Fibroblast of lung (primary cell): ENCODE measurements at regions not wholly inside any gene's neighbourhood (a gene's known extent, or its start where the extent isn't known, plus 50 kb on each side); places are given as distances from the start of the nearest gene placed in this dataset.

Experiments used
- DNase-seq, 2 donors: peaks; one replicate each; pipeline versions ENCODE4 v3.0.0 to v3.0.0-alpha.2; 2010; ENCODE audit warnings: low read depth in 2 of 2
- H2AFZ ChIP-seq: 2 replicates; pipeline ENCODE4 v1.5.1; 2012; ENCODE audit warnings: low read length, control low read depth, inconsistent platforms
- H3K27ac ChIP-seq: 2 replicates; pipeline ENCODE4 v1.5.1; 2011; ENCODE audit warnings: low read length, control low read depth; ENCODE audit not compliant: insufficient read depth
- H3K27me3 ChIP-seq: 2 replicates; pipeline ENCODE4 v1.5.1; 2011; ENCODE audit warnings: mild to moderate bottlenecking, low read length; ENCODE audit not compliant: control insufficient read depth, insufficient read depth
- H3K36me3 ChIP-seq: 2 replicates; pipeline ENCODE4 v1.5.1; 2011; ENCODE audit warnings: low read length; ENCODE audit not compliant: control insufficient read depth, insufficient read depth
- H3K4me1 ChIP-seq: 2 replicates; pipeline ENCODE4 v1.5.1; 2011; ENCODE audit warnings: low read length; ENCODE audit not compliant: control insufficient read depth, insufficient read depth; ENCODE audit errors: extremely low read depth
- H3K4me2 ChIP-seq: 2 replicates; pipeline ENCODE4 v1.5.1; 2011; ENCODE audit warnings: low read length, control low read depth; ENCODE audit not compliant: insufficient read depth; ENCODE audit errors: extremely low read depth
- H3K4me3 ChIP-seq, 4 experiments: fragments of 200-600 bp in 1 of 4; sonication (generic) in 1 of 4; replicated peaks in 1 of 4; 2 replicates each; pipeline ENCODE4 v1.5.1; 2011 to 2016; ENCODE audit warnings: low read length in 4 of 4, low read depth in 3 of 4, mild to moderate bottlenecking in 3 of 4, control low read depth in 2 of 4, inconsistent platforms in 1 of 4, mixed read lengths in 1 of 4; ENCODE audit not compliant: insufficient read depth in 1 of 4; ENCODE audit errors: control extremely low read depth in 1 of 4
- H3K79me2 ChIP-seq: 2 replicates; pipeline ENCODE4 v1.5.1; 2012; ENCODE audit warnings: mild to moderate bottlenecking, low read length, inconsistent platforms; ENCODE audit not compliant: control insufficient read depth, insufficient read depth
- H3K9ac ChIP-seq: 2 replicates; pipeline ENCODE4 v1.5.1; 2011; ENCODE audit warnings: mild to moderate bottlenecking, low read length, control low read depth; ENCODE audit not compliant: insufficient read depth
- H3K9me3 ChIP-seq: 2 replicates; pipeline ENCODE4 v1.5.1; 2012; ENCODE audit warnings: low read depth, low read length; ENCODE audit not compliant: control insufficient read depth, insufficient read depth
- H4K20me1 ChIP-seq: 2 replicates; pipeline ENCODE4 v1.5.1; 2011; ENCODE audit warnings: low read length; ENCODE audit not compliant: control insufficient read depth, insufficient read depth; ENCODE audit errors: extremely low read depth
- EZH2 ChIP-seq: IDR thresholded peaks from 2 replicates; pipeline ENCODE4 v1.5.1; 2012; ENCODE audit warnings: low read length, control low read depth, mild to moderate bottlenecking; ENCODE audit errors: missing control alignments
- TF ChIP-seq, protein P1 (sequence below), 2 donors: IDR thresholded peaks in 1 of 2; conservative IDR thresholded peaks in 1 of 2; 1 replicate in 1 of 2; 2 replicates in 1 of 2; pipeline ENCODE4 v1.5.1; 2011 to 2012; ENCODE audit warnings: low read length in 2 of 2, control low read depth in 1 of 2, inconsistent platforms in 1 of 2, low read depth in 1 of 2, mild to moderate bottlenecking in 1 of 2

DNA sequence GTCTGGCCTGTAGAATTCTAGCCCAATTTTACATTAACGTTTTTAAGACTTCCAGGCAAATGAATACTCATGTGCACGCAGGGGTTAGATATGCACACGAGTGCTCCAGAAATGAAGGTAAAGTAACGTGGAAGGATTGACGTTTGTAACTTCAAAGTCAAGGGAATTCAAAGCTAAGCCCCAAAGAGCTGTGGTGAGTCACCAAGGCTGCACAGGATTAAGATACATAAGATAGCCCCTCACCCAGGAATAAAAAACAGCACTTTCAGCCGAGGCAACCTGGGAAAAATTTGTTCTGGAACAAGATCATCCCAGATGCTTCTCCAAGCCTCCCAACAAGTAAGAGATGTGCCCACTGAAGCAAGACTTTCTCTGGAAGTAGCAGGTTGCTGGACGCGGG, 259.6 kb upstream of the PLXNA2 start:
- H3K79me2 ChIP-seq: no peaks in the 10 kb centered on the region
- TF ChIP-seq, protein P1, sequence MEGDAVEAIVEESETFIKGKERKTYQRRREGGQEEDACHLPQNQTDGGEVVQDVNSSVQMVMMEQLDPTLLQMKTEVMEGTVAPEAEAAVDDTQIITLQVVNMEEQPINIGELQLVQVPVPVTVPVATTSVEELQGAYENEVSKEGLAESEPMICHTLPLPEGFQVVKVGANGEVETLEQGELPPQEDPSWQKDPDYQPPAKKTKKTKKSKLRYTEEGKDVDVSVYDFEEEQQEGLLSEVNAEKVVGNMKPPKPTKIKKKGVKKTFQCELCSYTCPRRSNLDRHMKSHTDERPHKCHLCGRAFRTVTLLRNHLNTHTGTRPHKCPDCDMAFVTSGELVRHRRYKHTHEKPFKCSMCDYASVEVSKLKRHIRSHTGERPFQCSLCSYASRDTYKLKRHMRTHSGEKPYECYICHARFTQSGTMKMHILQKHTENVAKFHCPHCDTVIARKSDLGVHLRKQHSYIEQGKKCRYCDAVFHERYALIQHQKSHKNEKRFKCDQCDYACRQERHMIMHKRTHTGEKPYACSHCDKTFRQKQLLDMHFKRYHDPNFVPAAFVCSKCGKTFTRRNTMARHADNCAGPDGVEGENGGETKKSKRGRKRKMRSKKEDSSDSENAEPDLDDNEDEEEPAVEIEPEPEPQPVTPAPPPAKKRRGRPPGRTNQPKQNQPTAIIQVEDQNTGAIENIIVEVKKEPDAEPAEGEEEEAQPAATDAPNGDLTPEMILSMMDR (conservative IDR thresholded peaks at IDR 0.05 in 1 of 2, IDR thresholded peaks at IDR 0.05 in 1 of 2; ENCODE audit: low read depth in 1 of 2, low read length in 2 of 2): no peak
- no peak for TF ChIP-seq EZH2
- no peaks in the 10 kb centered on the region for H3K36me3 ChIP-seq
- H3K27me3 ChIP-seq: no peaks in the 10 kb centered on the region
- H3K4me1 ChIP-seq: no peaks in the 10 kb centered on the region
- no peak for DNase-seq
- H3K4me2 ChIP-seq: no peak overlapping the region
- no peak overlapping the region for H3K9ac ChIP-seq
- no peaks in the 10 kb centered on the region for H3K9me3 ChIP-seq
- H4K20me1 ChIP-seq: no peaks in the 10 kb centered on the region
- H3K27ac ChIP-seq: no peak overlapping the region
- H3K4me3 ChIP-seq: no peak overlapping the region
- no peak overlapping the region for H2AFZ ChIP-seq

DNA sequence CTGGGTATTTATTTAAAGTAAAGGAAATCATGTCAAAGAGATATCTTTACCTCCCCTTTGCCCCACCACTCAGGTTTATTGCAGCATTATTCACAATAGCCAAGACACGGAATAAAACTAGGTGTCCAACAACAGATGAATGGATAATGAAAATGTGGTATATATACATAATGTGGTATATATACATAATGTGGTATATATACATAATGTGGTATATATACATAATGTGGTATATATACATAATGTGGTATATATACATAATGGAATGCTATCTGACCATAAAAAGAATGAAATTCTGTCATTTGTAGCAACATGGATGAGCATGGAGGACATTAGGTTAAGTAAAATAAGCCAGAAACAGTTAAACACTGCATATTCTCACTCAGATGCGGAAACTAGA, 262.6 kb upstream of the PLXNA2 start:
- no peak for TF ChIP-seq EZH2
- TF ChIP-seq, protein P1 (conservative IDR thresholded peaks at IDR 0.05 in 1 of 2, IDR thresholded peaks at IDR 0.05 in 1 of 2; ENCODE audit: low read depth in 1 of 2, low read length in 2 of 2): no peak
- H3K9ac ChIP-seq: no peak overlapping the region

DNA sequence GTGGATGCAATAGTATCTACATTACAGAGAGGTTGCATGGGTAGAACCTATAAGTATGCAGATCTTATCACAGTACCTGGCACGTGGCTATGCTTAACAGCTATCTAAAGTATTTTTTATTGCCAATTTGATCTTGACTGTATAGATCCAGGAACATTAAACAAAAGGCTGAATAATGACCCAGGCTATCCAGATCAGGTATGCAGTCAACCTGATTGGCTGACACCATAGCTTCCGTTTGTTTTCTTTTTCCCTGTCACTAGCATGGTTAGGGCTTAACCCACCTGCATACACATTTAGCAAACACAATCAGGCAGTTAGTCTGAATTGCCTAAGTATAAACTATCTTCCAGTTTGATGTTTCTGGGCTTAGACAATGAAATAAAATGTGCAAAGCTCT, 264.9 kb upstream of the PLXNA2 start:
- no peaks in the 10 kb centered on the region for H3K27me3 ChIP-seq
- DNase-seq: no peak
- no peaks in the 10 kb centered on the region for H3K9me3 ChIP-seq
- no peak overlapping the region for H3K4me2 ChIP-seq
- H3K36me3 ChIP-seq: no peaks in the 10 kb centered on the region
- no peak overlapping the region for H3K4me3 ChIP-seq
- H3K27ac ChIP-seq: no peak overlapping the region
- H3K9ac ChIP-seq: no peak overlapping the region
- no peak overlapping the region for H2AFZ ChIP-seq
- no peaks in the 10 kb centered on the region for H4K20me1 ChIP-seq
- H3K79me2 ChIP-seq: no peaks in the 10 kb centered on the region
- TF ChIP-seq, protein P1 (conservative IDR thresholded peaks at IDR 0.05 in 1 of 2, IDR thresholded peaks at IDR 0.05 in 1 of 2; ENCODE audit: low read depth in 1 of 2, low read length in 2 of 2): no peak
- no peak for TF ChIP-seq EZH2
- no peaks in the 10 kb centered on the region for H3K4me1 ChIP-seq

More for the DNA sequence above, 262.6 kb upstream of the PLXNA2 start:
- no peak for DNase-seq
- H3K27me3 ChIP-seq: no peaks in the 10 kb centered on the region
- no peak overlapping the region for H2AFZ ChIP-seq
- no peaks in the 10 kb centered on the region for H3K79me2 ChIP-seq
- H4K20me1 ChIP-seq: no peaks in the 10 kb centered on the region
- H3K9me3 ChIP-seq: no peaks in the 10 kb centered on the region
- H3K4me3 ChIP-seq: no peak overlapping the region
- H3K4me1 ChIP-seq: no peaks in the 10 kb centered on the region
- no peaks in the 10 kb centered on the region for H3K36me3 ChIP-seq
- H3K27ac ChIP-seq: no peak overlapping the region
- H3K4me2 ChIP-seq: no peak overlapping the region
